Stimulated activated CD4-positive, alpha-beta T cell treated with anti-CD3 and anti-CD28 coated beads, Interleukin-1b, Interleukin-23, amount 100 ng/mL, for 24 hours (primary cell): ENCODE measurements at regions not wholly inside any gene's neighbourhood (a gene's known extent, or its start where the extent isn't known, plus 50 kb on each side); places are given as distances from the start of the nearest gene placed in this dataset.

ENCODE experiments used
- DNase-seq, 4 experiments: peaks; one replicate each; pipeline ENCODE4 v3.0.0-alpha.2; 2020; ENCODE audit warnings: low read depth in 4 of 4, low spot score in 1 of 4

DNA sequence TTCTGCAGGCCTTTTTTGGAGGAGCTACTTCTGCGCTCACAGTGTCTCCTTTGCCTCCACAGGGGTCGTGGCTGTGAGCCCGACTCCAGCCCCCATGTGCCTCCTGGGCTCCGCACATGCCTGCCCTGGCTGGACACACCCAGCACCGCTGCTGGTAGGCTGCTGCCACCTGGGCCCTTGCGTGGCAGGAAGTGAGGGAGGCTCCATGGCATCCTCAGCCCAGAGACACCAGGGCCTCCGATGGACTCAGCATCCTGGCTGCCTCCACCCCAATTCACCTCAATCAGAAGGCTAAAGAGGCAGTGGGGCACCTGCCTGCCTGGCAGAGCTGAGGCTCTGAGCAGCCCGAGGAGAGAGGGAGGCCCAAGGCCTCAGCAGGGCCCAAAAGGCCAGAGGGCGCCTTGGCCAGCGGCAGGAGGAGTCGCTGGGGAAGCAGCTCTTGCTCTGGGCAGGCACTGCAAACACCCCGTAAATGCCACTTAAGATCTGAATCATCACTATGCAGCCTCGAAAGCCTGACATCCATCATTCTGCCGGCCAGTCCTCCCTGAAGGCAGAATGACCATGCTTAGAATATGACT is 68.3 kb upstream of the OTOS start:
- no peak for DNase-seq

GRCh38 chr2:240209493-240209892 is 69.0 kb upstream of the OTOS start:
- DNase-seq = no peak

GRCh38 chr2:240210198-240210965 is 69.9 kb upstream of the OTOS start:
- DNase-seq = no peak

DNA sequence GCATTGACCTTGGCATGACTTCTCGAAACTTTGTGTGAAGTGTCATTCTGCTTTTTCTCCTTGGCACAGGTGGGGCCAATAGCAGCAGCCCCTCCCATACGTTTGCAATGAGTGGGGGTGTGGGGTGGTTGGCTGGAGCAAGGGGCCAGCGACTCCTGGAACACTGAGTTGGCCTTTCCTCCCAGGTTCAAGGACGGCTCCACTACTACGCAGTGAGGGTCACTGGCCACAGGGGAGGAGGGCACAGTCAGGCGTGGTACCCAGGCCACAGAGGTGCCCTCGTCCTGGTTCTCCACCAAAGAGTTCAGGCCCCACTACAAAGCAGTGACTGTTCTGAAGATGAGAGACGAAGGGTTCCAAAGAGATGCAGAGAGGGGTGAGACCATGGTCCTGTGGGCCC is 70.6 kb upstream of the OTOS start:
- no peak for DNase-seq

GRCh38 chr2:240211598-240212424 is 71.4 kb upstream of the OTOS start:
- no peak for DNase-seq

DNA sequence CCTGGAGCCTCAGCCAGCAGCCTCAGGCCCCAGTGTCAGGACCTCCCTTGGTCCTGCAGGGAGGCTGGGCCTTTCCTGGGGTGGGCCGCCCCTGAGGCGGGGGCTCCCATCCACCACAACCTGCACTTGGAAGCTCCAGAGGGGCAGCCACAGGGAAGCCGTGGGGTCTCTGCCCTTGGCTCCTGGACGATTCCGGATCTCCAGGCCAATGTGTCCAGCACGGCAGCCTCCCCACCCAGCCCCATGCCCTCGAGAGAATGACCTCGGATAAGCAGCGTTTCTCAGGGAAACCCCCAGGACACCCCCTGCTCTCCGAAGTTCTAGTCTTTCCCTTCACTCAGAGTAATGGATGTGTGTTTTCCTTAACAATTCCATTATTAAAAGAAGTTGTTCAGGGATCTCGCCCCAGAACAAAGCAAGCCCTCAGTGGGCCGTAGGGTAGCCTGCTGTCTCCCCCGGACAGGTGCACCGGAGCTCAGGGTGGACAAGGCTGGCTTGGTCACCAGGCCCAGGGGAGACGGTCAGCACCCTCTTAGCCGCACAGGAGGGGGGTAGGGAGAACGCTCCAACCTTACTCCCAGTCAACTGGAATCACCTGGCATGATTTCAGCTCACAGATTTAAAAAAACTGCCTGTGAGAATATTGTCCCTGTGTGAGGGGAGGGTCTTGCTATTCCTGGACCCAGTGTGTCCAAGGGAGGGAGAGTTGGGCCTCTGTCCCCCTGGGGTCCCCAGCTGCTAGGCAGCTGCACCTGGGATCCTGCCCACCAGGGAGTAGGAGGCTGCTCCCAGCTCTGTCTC is 72.2 kb upstream of the OTOS start:
- no peak for DNase-seq

DNA sequence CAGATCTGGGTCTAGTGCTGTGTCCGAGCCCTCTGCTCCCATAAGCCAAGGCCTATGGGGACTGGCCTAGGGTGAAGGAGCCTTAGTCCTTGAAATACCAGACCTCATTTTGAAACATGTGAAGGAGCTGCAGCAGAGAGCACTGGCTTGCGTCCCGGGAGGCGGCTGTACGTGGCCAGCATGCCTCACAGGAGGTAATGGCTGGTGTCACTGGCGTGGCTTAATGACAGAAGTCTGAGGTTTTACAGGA is 72.7 kb upstream of the OTOS start:
- DNase-seq = no peak

DNA sequence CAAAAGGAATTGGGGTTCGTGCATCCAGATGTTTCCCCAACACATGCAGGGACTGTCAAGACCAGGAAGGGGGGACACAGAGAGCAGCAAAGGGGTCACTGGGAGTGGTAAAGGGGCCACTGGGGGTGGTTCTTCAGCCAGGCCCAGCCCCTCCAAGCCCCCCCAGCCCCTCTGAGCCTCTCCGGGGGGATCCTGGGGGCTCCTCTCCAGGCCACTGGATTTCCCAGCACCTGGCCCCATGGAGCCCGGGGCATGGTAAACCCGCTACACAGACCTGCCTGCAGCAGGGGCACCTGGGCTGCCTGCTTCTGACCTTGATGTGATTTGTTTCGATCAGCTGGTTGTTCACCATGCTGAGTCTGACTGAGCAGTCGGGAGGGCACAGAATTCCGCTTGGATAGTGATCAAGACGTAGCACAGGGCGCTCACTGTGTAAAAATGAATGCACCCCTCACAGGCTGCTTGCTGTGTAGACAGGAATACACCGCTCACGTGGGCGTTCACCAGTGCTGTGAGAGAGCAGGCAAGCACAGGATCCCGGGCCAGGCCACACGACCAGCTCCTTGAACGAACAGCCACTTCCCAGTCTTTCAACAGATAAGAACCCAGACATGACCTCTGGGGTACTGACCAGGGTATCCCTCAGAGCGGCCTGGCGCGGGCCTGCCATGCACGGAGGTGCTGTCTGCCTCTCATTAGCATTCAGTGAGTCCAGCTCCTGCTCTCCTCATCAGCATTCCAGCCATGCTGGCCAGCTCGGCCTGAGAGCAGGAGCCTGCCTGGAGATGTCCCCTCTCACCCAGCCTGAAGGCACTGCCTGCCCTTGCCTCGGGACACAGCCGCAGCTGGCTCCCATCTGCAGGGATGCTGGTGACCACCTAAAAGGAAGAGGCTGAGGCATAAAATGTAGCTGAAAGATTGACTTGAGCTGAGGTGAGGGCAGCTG is 73.3 kb upstream of the OTOS start:
- no peak for DNase-seq

DNA sequence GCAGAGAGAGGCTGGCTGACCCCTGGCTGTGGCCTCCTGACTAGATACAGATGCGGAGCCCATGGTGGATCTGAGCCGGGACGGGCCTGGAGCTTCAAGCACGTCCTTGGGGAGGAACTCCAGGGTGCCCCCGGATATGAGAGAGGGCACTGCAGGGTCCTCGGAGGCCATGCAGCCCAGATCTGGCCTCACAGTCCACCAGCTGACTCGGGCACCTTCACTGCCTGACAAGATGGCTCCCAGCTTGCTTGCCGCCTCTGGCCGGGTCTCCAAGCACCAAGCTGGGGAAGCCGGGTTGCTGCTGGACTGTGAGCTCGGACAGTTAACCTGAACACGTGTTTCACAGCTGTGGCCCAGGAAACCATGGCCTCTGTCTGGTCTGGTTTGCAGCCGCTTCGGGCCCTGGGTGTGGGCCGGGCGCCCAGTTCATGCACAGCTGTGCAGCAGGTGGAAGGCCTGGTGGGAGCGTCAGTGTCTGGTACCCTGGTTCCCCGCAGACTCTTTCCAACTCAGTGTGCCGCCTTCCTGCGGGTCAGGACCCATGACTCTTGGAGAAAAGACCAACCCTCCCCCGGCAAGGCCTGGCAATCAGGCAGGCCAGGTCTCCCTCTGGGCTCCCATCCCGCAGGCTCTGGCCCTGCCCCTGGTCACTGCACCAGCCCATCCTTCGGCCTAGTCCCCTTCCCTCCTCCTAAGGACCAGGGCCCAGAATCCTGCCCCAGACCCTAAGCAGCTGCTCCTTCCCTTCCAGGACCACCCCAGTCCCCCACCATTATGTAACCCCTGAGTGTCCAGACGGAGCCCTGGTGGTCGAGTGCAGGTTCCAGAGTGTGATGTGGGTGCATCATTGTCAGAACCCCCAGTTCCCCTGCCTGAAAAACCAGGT is 74.6 kb upstream of the OTOS start:
- no peak for DNase-seq

- no peak for DNase-seq
Measured at GRCh38 chr2:240215676-240216051, 75.2 kb upstream of the OTOS start.

DNA sequence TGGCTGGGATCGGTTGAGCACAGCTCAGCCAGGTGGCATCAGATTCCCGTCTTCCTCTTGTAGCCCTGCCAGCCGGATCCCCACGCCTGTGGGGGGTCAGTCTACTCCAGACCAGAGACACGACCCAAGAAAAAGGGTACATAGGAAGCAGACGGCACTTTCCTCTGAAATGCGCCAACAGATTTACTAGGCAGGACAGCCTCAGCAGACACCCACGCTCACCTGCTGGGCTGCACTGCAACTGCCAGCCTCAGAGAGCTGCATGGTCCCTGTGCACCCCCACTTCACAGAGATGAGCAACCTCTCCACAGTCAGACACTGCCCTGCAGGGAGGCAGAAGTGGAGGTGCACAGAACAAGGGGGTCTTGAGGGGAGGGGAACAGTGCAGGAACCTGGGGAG is 75.7 kb upstream of the OTOS start:
- DNase-seq = no peak

GRCh38 chr2:240217431-240218301 is 77.2 kb upstream of the OTOS start:
- DNase-seq = no peak

DNA sequence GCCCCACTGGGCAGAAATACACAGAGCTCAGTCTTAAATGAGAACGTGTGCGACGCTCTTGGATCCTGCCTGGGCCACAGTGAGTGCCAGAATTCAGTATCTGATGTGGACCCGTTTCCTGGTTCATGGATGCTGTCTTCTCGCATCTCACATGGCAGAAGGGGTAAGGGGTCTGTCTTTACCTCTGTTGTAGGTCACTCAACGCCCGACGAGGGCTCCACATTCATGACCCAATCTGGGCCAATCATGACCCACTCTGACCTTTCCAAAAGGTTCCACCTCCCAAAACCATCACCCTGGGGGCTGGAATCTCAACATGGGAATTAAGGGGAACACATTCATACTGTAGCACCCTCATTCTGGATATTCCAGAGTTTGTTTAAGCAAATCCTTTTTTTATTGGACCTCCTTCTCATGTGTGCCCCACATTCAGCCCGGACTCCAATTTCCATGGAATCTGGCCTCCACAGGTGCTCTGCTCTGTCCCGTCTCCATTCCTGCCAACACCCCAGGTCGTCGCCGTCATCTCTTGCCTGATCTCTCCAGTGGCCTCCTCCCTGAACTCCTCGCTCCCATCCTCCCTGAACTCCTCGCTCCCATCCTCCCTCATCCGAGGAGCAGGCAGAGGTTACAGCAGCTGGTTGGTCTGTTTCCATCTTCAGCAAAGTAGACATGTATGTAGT is 78.9 kb upstream of the OTOS start:
- no peak for DNase-seq

GRCh38 chr2:240220371-240220770 is 79.9 kb upstream of the OTOS start:
- DNase-seq = no peak

DNA sequence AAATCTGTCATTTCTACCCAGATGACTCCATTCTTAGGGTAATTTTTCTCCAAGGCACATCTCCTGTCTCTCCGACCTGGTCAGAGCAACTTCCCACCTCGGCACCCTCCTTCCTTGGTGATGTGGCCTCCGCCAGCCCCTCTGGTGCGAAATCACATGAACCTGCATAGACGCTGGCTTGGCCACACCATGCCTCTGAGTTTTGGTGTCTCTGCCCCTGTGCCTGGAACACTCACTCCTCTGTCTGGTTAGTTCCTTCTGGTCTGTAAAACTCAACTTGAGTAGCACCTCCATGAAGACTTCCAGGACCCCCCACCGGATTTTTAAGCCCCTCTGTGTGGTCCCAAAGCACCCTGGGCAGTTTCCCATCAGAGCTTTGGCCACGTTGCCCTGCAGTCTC is 83.2 kb upstream of the OTOS start:
- no peak for DNase-seq

GRCh38 chr2:240224676-240225075 is 84.2 kb upstream of the OTOS start:
- no peak for DNase-seq

- no peak for DNase-seq
Measured at GRCh38 chr2:240225131-240225530, 84.7 kb upstream of the OTOS start.
